Mesendoderm (in vitro differentiated cells): ENCODE measurements at regions not wholly inside any gene's neighbourhood (a gene's known extent, or its start where the extent isn't known, plus 50 kb on each side); places are given as distances from the start of the nearest gene placed in this dataset.
"Not testable (repeated sequence)": the region's sequence is repeated elsewhere in the genome, so short reads cannot be mapped to it uniquely, and the experiment has no call there.

Source experiments
- DNase-seq: peaks from one replicate; pipeline ENCODE4 v3.0.0; 2013
- H2AK5ac ChIP-seq: 2 replicates; pipeline ENCODE4 v1.6.1; 2013; ENCODE audit warnings: low read length, inconsistent platforms
- H2BK120ac ChIP-seq: 2 replicates; pipeline ENCODE4 v1.6.1; 2013; ENCODE audit warnings: low read depth, mild to moderate bottlenecking, low read length, moderate library complexity, mixed read lengths
- H2BK15ac ChIP-seq: replicated peaks from 2 replicates; pipeline ENCODE4 v1.6.1; 2013; ENCODE audit warnings: low read depth, mild to moderate bottlenecking, moderate library complexity
- H2BK5ac ChIP-seq: 2 replicates; pipeline ENCODE4 v1.6.1; 2013; ENCODE audit warnings: low read length, inconsistent platforms
- H3K18ac ChIP-seq: 2 replicates; pipeline ENCODE4 v1.6.1; 2013; ENCODE audit warnings: mild to moderate bottlenecking, low read length, mixed read lengths
- H3K23ac ChIP-seq: one replicate; pipeline ENCODE4 v1.6.1; 2013; ENCODE audit warnings: low read length
- H3K27ac ChIP-seq: 2 replicates; pipeline ENCODE4 v1.5.1; 2013; ENCODE audit warnings: low read depth, mild to moderate bottlenecking, inconsistent platforms, low read length, moderate library complexity
- H3K27me3 ChIP-seq: 2 replicates; pipeline ENCODE4 v1.6.1; 2013; ENCODE audit warnings: low read length, control low read depth, mild to moderate bottlenecking, inconsistent platforms; ENCODE audit not compliant: insufficient read depth, poor library complexity
- H3K36me3 ChIP-seq: 2 replicates; pipeline ENCODE4 v1.6.1; 2013; ENCODE audit warnings: low read length, inconsistent platforms; ENCODE audit not compliant: control insufficient read depth, insufficient read depth
- H3K4ac ChIP-seq: one replicate; pipeline ENCODE4 v1.6.1; 2013; ENCODE audit warnings: low read depth, mild to moderate bottlenecking, low read length, moderate library complexity
- H3K4me1 ChIP-seq: 2 replicates; pipeline ENCODE4 v1.6.1; 2013; ENCODE audit warnings: low read depth, low read length, inconsistent platforms; ENCODE audit not compliant: control insufficient read depth
- H3K4me2 ChIP-seq: 2 replicates; pipeline ENCODE4 v1.6.1; 2013; ENCODE audit warnings: low read length
- H3K4me3 ChIP-seq: 2 replicates; pipeline ENCODE4 v1.5.1; 2013; ENCODE audit warnings: mild to moderate bottlenecking, low read length
- H3K56ac ChIP-seq: one replicate; pipeline ENCODE4 v1.6.1; 2013; ENCODE audit warnings: low read length
- H3K79me1 ChIP-seq: 2 replicates; pipeline ENCODE4 v1.6.1; 2013; ENCODE audit warnings: low read length, inconsistent platforms
- H3K79me2 ChIP-seq: 2 replicates; pipeline ENCODE4 v1.6.1; 2013; ENCODE audit warnings: mild to moderate bottlenecking, low read length; ENCODE audit not compliant: control insufficient read depth, insufficient read depth
- H3K9ac ChIP-seq: 2 replicates; pipeline ENCODE4 v1.6.1; 2013; ENCODE audit warnings: low read length, inconsistent platforms
- H4K5ac ChIP-seq: one replicate; pipeline ENCODE4 v1.6.1; 2013; ENCODE audit warnings: low read length
- H4K8ac ChIP-seq: one replicate; pipeline ENCODE4 v1.6.1; 2013; ENCODE audit warnings: low read depth, mild to moderate bottlenecking, control low read depth, low read length, moderate library complexity
- WGBS: extraction: QIAGEN DNeasy Blood & Tissue Kit; methylation state at CpG from one replicate; pipeline ENCODE4 v1.1.7; 2013; ENCODE audit warnings: low lambda C conversion rate, missing lambda C conversion rate; ENCODE audit not compliant: insufficient coverage; ENCODE audit errors: extremely low coverage; 5-methylcytosine and 5-hydroxymethylcytosine counted together

DNA sequence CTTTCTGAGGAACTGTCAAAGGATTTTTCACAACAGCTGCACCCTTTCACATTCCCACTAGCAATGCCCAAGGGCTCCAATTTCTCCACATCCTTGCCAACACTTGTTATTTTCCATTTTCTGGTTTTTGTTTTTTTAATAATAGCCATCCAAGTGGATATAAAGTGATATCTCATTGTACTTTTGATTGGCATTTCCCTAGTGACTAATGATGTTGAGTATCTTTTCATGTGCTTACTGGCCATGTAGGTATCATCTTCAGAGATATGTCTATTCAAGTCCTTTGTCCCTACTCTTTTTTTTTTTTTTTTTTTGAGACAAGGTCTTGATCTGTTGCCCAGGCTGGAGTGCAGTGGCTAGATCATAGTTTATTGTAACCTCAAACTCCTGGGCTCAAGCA lies 115.8 kb upstream of the HAND1 start:
- H3K79me1 ChIP-seq, result no peaks in the 10 kb centered on the region
- H2BK5ac ChIP-seq, result no peak overlapping the region
- no peak for DNase-seq
- H3K27me3 ChIP-seq, result no peaks in the 10 kb centered on the region
- H3K18ac ChIP-seq, result no peak overlapping the region
- H3K36me3 ChIP-seq, result no peaks in the 10 kb centered on the region
- H2AK5ac ChIP-seq, result no peak overlapping the region
- H3K9ac ChIP-seq, result no peak overlapping the region
- no peak overlapping the region for H4K5ac ChIP-seq
- no peak overlapping the region for H4K8ac ChIP-seq
- H2BK120ac ChIP-seq, result no peak overlapping the region
- H3K27ac ChIP-seq, result no peak overlapping the region
- H3K4me3 ChIP-seq, result no peak overlapping the region
- no peaks in the 10 kb centered on the region for H3K4me1 ChIP-seq
- no peak overlapping the region for H3K4me2 ChIP-seq
- H3K79me2 ChIP-seq, result no peaks in the 10 kb centered on the region
- H3K4ac ChIP-seq, result no peak overlapping the region
- H3K23ac ChIP-seq, result no peak overlapping the region
- no peak overlapping the region for H2BK15ac ChIP-seq
- H3K56ac ChIP-seq, result no peak overlapping the region

DNA sequence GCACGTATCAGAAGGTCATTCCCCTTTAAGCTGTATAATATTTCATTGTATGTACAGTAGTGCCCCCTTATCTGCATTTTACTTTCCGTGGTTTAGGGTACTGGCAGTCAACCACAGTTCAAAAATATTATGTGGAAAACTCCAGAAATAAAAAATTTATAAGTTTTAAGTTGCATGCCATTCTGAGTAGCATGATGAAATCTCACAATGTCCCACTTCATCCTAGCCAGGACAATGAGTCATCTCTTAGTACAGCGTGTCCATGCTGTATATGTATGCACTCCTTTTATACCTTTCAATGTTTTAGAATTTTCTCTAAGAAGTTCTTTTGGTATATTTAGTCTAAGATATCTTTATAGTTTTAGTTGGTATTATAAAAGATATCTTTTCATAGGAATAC lies 115.0 kb upstream of the HAND1 start:
- H3K27ac ChIP-seq, result no peak overlapping the region
- no CpG with 5 or more reads among the region's 3 CpGs for WGBS

DNA sequence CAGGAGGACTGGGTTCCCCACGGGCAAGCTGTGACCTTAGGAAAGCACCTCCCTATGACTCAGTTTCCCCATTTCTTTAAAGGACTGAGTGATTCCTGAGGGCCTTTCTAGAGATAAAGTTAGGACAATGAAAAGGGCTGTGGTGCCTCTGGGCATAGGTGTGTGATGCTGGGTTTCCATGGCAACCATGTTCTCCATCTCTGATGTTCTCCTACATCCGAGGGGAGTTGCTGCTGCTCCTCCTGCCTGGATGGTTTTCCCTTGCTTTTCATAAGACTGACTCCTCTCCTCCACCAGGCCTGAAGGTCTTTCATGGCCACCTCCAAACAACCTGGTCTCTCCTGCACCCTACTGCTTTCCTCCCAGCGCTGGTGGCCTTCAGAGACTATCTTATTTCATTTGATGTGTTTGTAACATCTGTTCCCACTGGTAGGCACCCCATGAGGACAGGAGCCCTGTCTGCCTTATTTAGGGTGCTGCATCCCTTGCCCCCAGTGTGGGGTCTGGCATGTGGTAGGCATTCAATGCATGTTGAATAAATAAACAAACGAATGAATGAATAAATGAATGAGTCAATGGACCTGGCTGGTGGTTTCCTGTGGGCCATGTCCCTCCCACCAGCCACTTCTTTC lies 112.2 kb upstream of the HAND1 start:
- Histone ChIP-seq H3K4ac (no peak overlapping the region), H4K8ac (no peak overlapping the region), H3K23ac (no peak overlapping the region), H2BK5ac (no peak overlapping the region), H3K79me2 (no peaks in the 10 kb centered on the region), H3K27ac (no peak overlapping the region), H3K9ac (no peak overlapping the region), H3K4me2 (no peak overlapping the region), H3K56ac (no peak overlapping the region), H3K79me1 (no peaks in the 10 kb centered on the region), H2BK120ac (no peak overlapping the region), H3K4me1 (no peaks in the 10 kb centered on the region), H3K36me3 (no peaks in the 10 kb centered on the region), H3K18ac (no peak overlapping the region), H3K27me3 (no peaks in the 10 kb centered on the region), H3K4me3 (no peak overlapping the region), H2AK5ac (no peak overlapping the region), H2BK15ac (no peak overlapping the region), H4K5ac (no peak overlapping the region)
- no CpG with 5 or more reads among the region's 4 CpGs for WGBS
- DNase-seq, result peak; percentile 35

More for the DNA sequence above, 115.0 kb upstream of the HAND1 start:
- Histone ChIP-seq H2AK5ac (no peak overlapping the region), H3K27me3 (no peaks in the 10 kb centered on the region), H2BK5ac (no peak overlapping the region), H4K5ac (no peak overlapping the region), H3K4me2 (no peak overlapping the region), H3K56ac (no peak overlapping the region), H3K4me3 (no peak overlapping the region), H4K8ac (no peak overlapping the region), H2BK120ac (no peak overlapping the region), H3K18ac (no peak overlapping the region), H3K9ac (no peak overlapping the region), H3K23ac (no peak overlapping the region), H3K36me3 (no peaks in the 10 kb centered on the region), H3K79me1 (no peaks in the 10 kb centered on the region), H2BK15ac (no peak overlapping the region), H3K4ac (no peak overlapping the region), H3K4me1 (no peaks in the 10 kb centered on the region), H3K79me2 (no peaks in the 10 kb centered on the region)
- no peak for DNase-seq

DNA sequence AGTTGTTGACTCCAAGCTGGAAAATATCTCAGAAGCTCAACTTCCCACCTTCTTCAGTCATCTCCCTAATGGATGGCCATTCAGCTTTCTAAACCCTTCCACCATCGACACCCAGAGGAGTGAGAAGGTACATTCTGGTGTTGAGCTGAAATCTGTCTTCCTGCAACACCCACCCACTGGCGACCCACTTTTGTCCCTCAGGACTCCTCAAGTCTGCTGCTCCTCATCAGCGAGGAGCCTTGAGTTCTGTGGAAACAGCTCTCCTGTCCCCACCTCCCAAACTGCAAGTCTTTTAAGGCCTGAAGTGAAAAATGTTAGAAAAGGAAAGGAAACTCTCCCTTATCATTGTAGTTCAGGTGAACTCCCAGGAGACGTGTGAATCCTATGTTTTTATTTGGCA lies 111.5 kb upstream of the HAND1 start:
- Histone ChIP-seq H3K56ac (no peak overlapping the region), H3K27me3 (no peaks in the 10 kb centered on the region), H3K79me1 (no peaks in the 10 kb centered on the region), H4K8ac (no peak overlapping the region), H3K4me1 (no peaks in the 10 kb centered on the region), H2BK5ac (no peak overlapping the region), H3K4me2 (no peak overlapping the region), H3K4ac (no peak overlapping the region), H3K27ac (no peak overlapping the region), H3K36me3 (no peaks in the 10 kb centered on the region), H3K23ac (no peak overlapping the region), H2AK5ac (no peak overlapping the region), H3K9ac (no peak overlapping the region), H2BK120ac (no peak overlapping the region), H2BK15ac (no peak overlapping the region), H4K5ac (no peak overlapping the region), H3K4me3 (no peak overlapping the region), H3K18ac (no peak overlapping the region), H3K79me2 (no peaks in the 10 kb centered on the region)
- no CpG with 5 or more reads among the region's 4 CpGs for WGBS
- DNase-seq, result no peak

DNA sequence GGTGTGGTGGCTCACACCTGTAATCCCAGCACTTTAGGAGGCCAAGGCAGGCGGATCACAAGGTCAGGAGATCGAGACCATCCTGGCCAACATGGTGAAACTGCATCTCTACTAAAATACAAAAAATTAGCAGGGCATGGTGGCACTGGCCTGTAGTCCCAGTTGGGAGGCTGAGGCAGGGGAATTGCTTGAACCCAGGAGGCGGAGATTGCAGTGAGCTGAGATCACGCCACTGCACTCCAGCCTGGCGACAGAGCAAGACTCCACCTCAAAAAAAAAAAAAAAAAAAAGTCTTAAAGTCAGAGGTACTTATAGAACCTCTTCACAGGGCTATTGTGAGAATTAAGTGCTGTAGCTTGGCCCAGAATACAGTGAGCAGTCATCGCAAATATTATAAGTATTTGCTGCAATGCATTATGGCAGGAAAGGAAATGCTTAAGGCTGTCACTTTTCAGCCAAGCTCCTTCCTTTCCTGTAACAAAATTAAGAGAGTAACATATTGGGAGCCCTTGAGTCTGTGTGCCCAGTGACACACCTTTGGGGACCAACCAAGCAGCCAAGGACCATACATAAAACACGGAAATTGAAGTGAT lies 110.9 kb upstream of the HAND1 start:
- H4K5ac ChIP-seq, H3K4me3 ChIP-seq, H3K56ac ChIP-seq, H2BK120ac ChIP-seq, H4K8ac ChIP-seq, H2BK5ac ChIP-seq, H2AK5ac ChIP-seq, H3K18ac ChIP-seq, H3K79me1 ChIP-seq, H3K79me2 ChIP-seq, H3K4me2 ChIP-seq, H3K36me3 ChIP-seq, H3K23ac ChIP-seq, H3K27ac ChIP-seq, H3K4me1 ChIP-seq, DNase-seq, H3K4ac ChIP-seq, H3K9ac ChIP-seq, H2BK15ac ChIP-seq, H3K27me3 ChIP-seq: not testable (repeated sequence)
- no CpG with 5 or more reads among the region's 7 CpGs for WGBS
